HG03025 (cell line): ENCODE measurements at regions not wholly inside any gene's neighbourhood (a gene's known extent, or its start where the extent isn't known, plus 50 kb on each side); places are given as distances from the start of the nearest gene placed in this dataset.

ENCODE experiments used
- ATAC-seq: cut with Tn5 transposase; IDR thresholded peaks from one replicate; pipeline ENCODE4 v1.9.1; 2021; ENCODE audit warnings: mild to moderate bottlenecking, moderate library complexity; ENCODE audit not compliant: unreplicated experiment, low FRiP score

- ATAC-seq, result no peak
These were observed 424.1 kb upstream of the NPVF start for GRCh38 chr7:25652366-25652765.

- no peak for ATAC-seq
These were observed 425.1 kb upstream of the NPVF start for GRCh38 chr7:25653384-25653783.

- ATAC-seq, result no peak
These were observed 427.8 kb upstream of the NPVF start for GRCh38 chr7:25656071-25656470.

GRCh38 chr7:25656581-25657026 lies 428.3 kb upstream of the NPVF start:
- no peak for ATAC-seq

- ATAC-seq, result no peak
These were observed 430.1 kb upstream of the NPVF start for GRCh38 chr7:25658375-25658774.

GRCh38 chr7:25659841-25660240 lies 431.6 kb upstream of the NPVF start:
- ATAC-seq, result no peak

GRCh38 chr7:25662841-25663800 lies 434.8 kb upstream of the NPVF start:
- ATAC-seq, result no peak

- no peak for ATAC-seq
These were observed 435.6 kb upstream of the NPVF start for GRCh38 chr7:25663877-25664276.

- no peak for ATAC-seq
These were observed 436.3 kb upstream of the NPVF start for GRCh38 chr7:25664593-25664992.

GRCh38 chr7:25665374-25665773 lies 437.1 kb upstream of the NPVF start:
- no peak for ATAC-seq

GRCh38 chr7:25665903-25666670 lies 437.8 kb upstream of the NPVF start:
- ATAC-seq, result no peak

- no peak for ATAC-seq
These were observed 438.4 kb upstream of the NPVF start for GRCh38 chr7:25666671-25667060.

- ATAC-seq, result no peak
These were observed 441.0 kb upstream of the NPVF start for GRCh38 chr7:25669281-25669781.

- no peak for ATAC-seq
These were observed 441.9 kb upstream of the NPVF start for GRCh38 chr7:25669961-25670841.

- no peak for ATAC-seq
These were observed 442.8 kb upstream of the NPVF start for GRCh38 chr7:25671111-25671510.

GRCh38 chr7:25672496-25672895 lies 444.2 kb upstream of the NPVF start:
- no peak for ATAC-seq

- no peak for ATAC-seq
These were observed 447.6 kb upstream of the NPVF start for GRCh38 chr7:25675789-25676474.

GRCh38 chr7:25677595-25677994 lies 449.3 kb upstream of the NPVF start:
- no peak for ATAC-seq

GRCh38 chr7:25678215-25678614 lies 449.9 kb upstream of the NPVF start:
- no peak for ATAC-seq

GRCh38 chr7:25680636-25681035 lies 452.4 kb upstream of the NPVF start:
- ATAC-seq, result no peak
